HEK293 (cell line): ENCODE measurements at regions not wholly inside any gene's neighbourhood (a gene's known extent, or its start where the extent isn't known, plus 50 kb on each side); places are given as distances from the start of the nearest gene placed in this dataset.

Experiments used
- ATF2 ChIP-seq: fragments of 450-650 bp; formaldehyde crosslinking; IDR thresholded peaks from 2 replicates; pipeline ENCODE4 v1.5.1; 2016; ENCODE audit warnings: missing biosample characterization, missing genetic modification characterization, low read depth
- CTCF ChIP-seq: fragments of 450-650 bp; formaldehyde crosslinking; IDR thresholded peaks from 2 replicates; pipeline ENCODE4 v1.5.1; 2016; ENCODE audit warnings: missing biosample characterization, missing genetic modification characterization
- GLIS1 ChIP-seq: fragments of 450-650 bp; formaldehyde crosslinking; IDR thresholded peaks from 2 replicates; pipeline ENCODE4 v1.5.1; 2016; ENCODE audit warnings: missing biosample characterization, missing genetic modification characterization
- SP3 ChIP-seq: fragments of 450-650 bp; formaldehyde crosslinking; IDR thresholded peaks from 2 replicates; pipeline ENCODE4 v1.5.1; 2016; ENCODE audit warnings: missing biosample characterization, missing genetic modification characterization
- ZBTB26 ChIP-seq: fragments of 450-650 bp; formaldehyde crosslinking; optimal IDR thresholded peaks from 2 replicates; pipeline ENCODE3; 2016; ENCODE audit warnings: missing biosample characterization, mild to moderate bottlenecking, missing genetic modification characterization
- ZNF280D ChIP-seq: fragments of 450-650 bp; formaldehyde crosslinking; IDR thresholded peaks from 2 replicates; pipeline ENCODE4 v1.5.1; 2016; ENCODE audit warnings: missing biosample characterization, missing genetic modification characterization
- ZNF311 ChIP-seq: fragments of 450-650 bp; formaldehyde crosslinking; IDR thresholded peaks from 2 replicates; pipeline ENCODE4 v1.5.1; 2017; ENCODE audit warnings: missing biosample characterization, missing genetic modification characterization, borderline replicate concordance
- ZNF335 ChIP-seq: fragments of 450-650 bp; formaldehyde crosslinking; conservative IDR thresholded peaks from 2 replicates; pipeline ENCODE4 v1.5.1; 2016; ENCODE audit warnings: missing biosample characterization, missing genetic modification characterization
- ZNF473 ChIP-seq: fragments of 450-650 bp; formaldehyde crosslinking; IDR thresholded peaks from 2 replicates; pipeline ENCODE4 v1.5.1; 2017; ENCODE audit warnings: missing biosample characterization, missing genetic modification characterization
- ZNF555 ChIP-seq: fragments of 450-650 bp; formaldehyde crosslinking; conservative IDR thresholded peaks from 2 replicates; pipeline ENCODE4 v1.5.1; 2017; ENCODE audit warnings: missing biosample characterization, mild to moderate bottlenecking, missing genetic modification characterization, inconsistent platforms
- ZNF610 ChIP-seq: fragments of 450-650 bp; formaldehyde crosslinking; IDR thresholded peaks from 2 replicates; pipeline ENCODE4 v1.5.1; 2016; ENCODE audit warnings: missing biosample characterization, missing genetic modification characterization, borderline replicate concordance
- ZNF664 ChIP-seq: fragments of 450-650 bp; formaldehyde crosslinking; IDR thresholded peaks from 2 replicates; pipeline ENCODE4 v1.5.1; 2016; ENCODE audit warnings: missing biosample characterization, missing genetic modification characterization
- ZNF776 ChIP-seq: fragments of 450-650 bp; formaldehyde crosslinking; IDR thresholded peaks from 2 replicates; pipeline ENCODE4 v1.5.0; 2017; ENCODE audit warnings: missing biosample characterization, missing genetic modification characterization, borderline replicate concordance
- ZNF792 ChIP-seq: fragments of 450-650 bp; formaldehyde crosslinking; IDR thresholded peaks from 2 replicates; pipeline ENCODE4 v1.5.1; 2016; ENCODE audit warnings: missing biosample characterization, missing genetic modification characterization

GRCh38 chrX:65072590-65072989, 96.3 kb upstream of the ZC4H2 start:
- no peak for TF ChIP-seq ATF2 (tag by site-specific recombination)
- TF ChIP-seq CTCF (tag by site-specific recombination): no peak
- TF ChIP-seq ZNF664 (tag by site-specific recombination): no peak
- TF ChIP-seq ZBTB26 (tag by site-specific recombination): no peak
- TF ChIP-seq ZNF776 (tag by site-specific recombination): no peak
- no peak for TF ChIP-seq ZNF280D (tag by site-specific recombination)
- no peak for TF ChIP-seq ZNF555
- no peak for TF ChIP-seq SP3 (tag by site-specific recombination)
- TF ChIP-seq ZNF610 (tag by site-specific recombination): no peak
- TF ChIP-seq ZNF792: no peak
- no peak for TF ChIP-seq ZNF311
- no peak for TF ChIP-seq GLIS1 (tag by site-specific recombination)
- TF ChIP-seq ZNF335 (tag by site-specific recombination): no peak
- no peak for TF ChIP-seq ZNF473 (tag by site-specific recombination)
